K562 (cell line): ENCODE measurements at regions not wholly inside any gene's neighbourhood (a gene's known extent, or its start where the extent isn't known, plus 50 kb on each side); places are given as distances from the start of the nearest gene placed in this dataset.

Experiments used
- ATAC-seq: fragments of 200-7000 bp; cut with Tn5 transposase; 3 replicates; pipeline ENCODE4 v1.9.1; 2020; ENCODE audit warnings: moderate library complexity
- BruUV-seq: library from RNA; stranded (reverse); fragments of 400-500 nt; replicated peaks from 2 replicates; lab custom pipeline; 2021; lab: Mats Ljungman, UMichigan
- CTCF ChIA-PET: fragments of 300-600 bp; formaldehyde crosslinking; extraction: SDS; loops from one replicate; lab custom pipeline; 2021; ENCODE audit warnings: low intra/inter-chr PET ratio; lab: Yijun Ruan, JAX
- POLR2A ChIA-PET: fragments of 300-600, 350-650 bp; sonication (Branson Sonifier 250); formaldehyde crosslinking; extraction: SDS; loops from one replicate; lab custom pipeline; 2021; ENCODE audit warnings: antibody characterized with exemption, inconsistent platforms; lab: Yijun Ruan, JAX
- DNase-seq, 4 experiments: peaks; one replicate each; pipeline versions ENCODE4 v3.0.0 to v3.0.0-alpha.2; 2011 to 2018; ENCODE audit warnings: low spot score in 3 of 4, mixed read lengths in 3 of 4; ENCODE audit errors: extremely low read depth in 1 of 4
- FAIRE-seq: peaks from 2 replicates; lab custom pipeline; 2011; peaks lifted over from hg19 to GRCh38; lab: Jason Lieb, UNC
- H2AFZ ChIP-seq: 2 replicates; pipeline ENCODE4 v1.6.0; 2011; ENCODE audit warnings: low read depth, low read length, control low read depth, inconsistent platforms
- H3K27ac ChIP-seq: fragments of 200-600 bp; 3 replicates; pipeline ENCODE4 v1.8.0; 2011; ENCODE audit warnings: low read depth, mild to moderate bottlenecking, control low read depth, inconsistent platforms, low read length, moderate library complexity, mixed read lengths; ENCODE audit errors: extremely low read depth
- H3K27me3 ChIP-seq, 2 experiments: fragments of 300-600 bp in 1 of 2; 2 replicates in 1 of 2; 3 replicates in 1 of 2; pipeline versions ENCODE4 v1.6.0 to v1.8.0; 2011; ENCODE audit warnings: inconsistent platforms in 2 of 2, low read length in 2 of 2, mild to moderate bottlenecking in 1 of 2, mixed read lengths in 1 of 2, moderate library complexity in 1 of 2; ENCODE audit not compliant: control insufficient read depth in 2 of 2, insufficient read depth in 2 of 2
- H3K36me3 ChIP-seq: fragments of 300-600 bp; 3 replicates; pipeline ENCODE4 v1.8.0; 2011; ENCODE audit warnings: mild to moderate bottlenecking, low read length, inconsistent platforms; ENCODE audit not compliant: control insufficient read depth, insufficient read depth
- H3K4me1 ChIP-seq, 2 experiments: fragments of 200-600 bp in 1 of 2; replicated peaks in 1 of 2; 2 replicates in 1 of 2; 3 replicates in 1 of 2; pipeline versions ENCODE4 v1.5.1 to v1.8.0; 2011; ENCODE audit warnings: inconsistent platforms in 2 of 2, low read length in 2 of 2, mild to moderate bottlenecking in 1 of 2, mixed read lengths in 1 of 2, moderate library complexity in 1 of 2; ENCODE audit not compliant: control insufficient read depth in 2 of 2, insufficient read depth in 2 of 2
- H3K4me2 ChIP-seq: 2 replicates; pipeline ENCODE4 v1.6.1; 2011; ENCODE audit warnings: low read length, control low read depth, inconsistent platforms, mixed read lengths; ENCODE audit not compliant: insufficient read depth
- H3K4me3 ChIP-seq: fragments of 200-600 bp; sonication (generic), shearing (Covaris generic); 2 replicates; pipeline ENCODE4 v1.5.1; 2016; ENCODE audit warnings: control low read depth, inconsistent platforms
- H3K79me2 ChIP-seq: fragments of 200-600 bp; 3 replicates; pipeline ENCODE4 v1.8.0; 2011; ENCODE audit warnings: low read length, inconsistent platforms; ENCODE audit not compliant: control insufficient read depth, insufficient read depth
- H3K9ac ChIP-seq, 2 experiments: 2 replicates each; pipeline versions ENCODE4 v1.6.0 to v1.6.1; 2011; ENCODE audit warnings: low read depth in 2 of 2, low read length in 2 of 2, control low read depth in 1 of 2, inconsistent platforms in 1 of 2, mild to moderate bottlenecking in 1 of 2, mixed read lengths in 1 of 2; ENCODE audit not compliant: insufficient read depth in 1 of 2
- H3K9me1 ChIP-seq: one replicate; pipeline ENCODE4 v1.6.0; 2011; ENCODE audit warnings: inconsistent platforms, mild to moderate bottlenecking, low read length, moderate library complexity; ENCODE audit not compliant: control insufficient read depth, insufficient read depth
- H3K9me3 ChIP-seq: replicated peaks from 2 replicates; pipeline ENCODE4 v1.5.1; 2011; ENCODE audit warnings: low read depth, low read length, inconsistent platforms; ENCODE audit not compliant: control insufficient read depth, insufficient read depth
- H4K20me1 ChIP-seq: replicated peaks from 2 replicates; pipeline ENCODE4 v1.6.1; 2011; ENCODE audit warnings: low read length, inconsistent platforms, mixed read lengths; ENCODE audit not compliant: control insufficient read depth, insufficient read depth
- GMEB1 ChIP-seq: fragments of 250-450 bp; sonication (Bioruptor Pico); IDR thresholded peaks from 2 replicates; pipeline ENCODE4 v1.4.0; 2020; ENCODE audit warnings: mild to moderate bottlenecking
- LARP7 ChIP-seq: fragments of 450-650 bp; IDR thresholded peaks from 2 replicates; pipeline ENCODE4 v1.6.1; 2016
- POLR3A ChIP-seq: IDR thresholded peaks from 2 replicates; pipeline ENCODE4 v1.6.1; 2011; ENCODE audit warnings: borderline replicate concordance, mild to moderate bottlenecking, moderate library complexity; ENCODE audit not compliant: insufficient read length, insufficient read depth; ENCODE audit errors: extremely low read depth
- TBL1XR1 ChIP-seq, 2 experiments: IDR thresholded peaks; 2 replicates each; pipeline ENCODE4 v1.6.1; 2012; ENCODE audit warnings: improper control_type of control experiment in 2 of 2, low read length in 2 of 2, mild to moderate bottlenecking in 1 of 2
- YY1 ChIP-seq, 3 experiments: IDR thresholded peaks; 2 replicates each; pipeline ENCODE4 v1.6.1; 2011; ENCODE audit warnings: low read length in 2 of 3, mild to moderate bottlenecking in 2 of 3, moderate library complexity in 2 of 3, borderline replicate concordance in 1 of 3, control low read depth in 1 of 3, low read depth in 1 of 3; ENCODE audit not compliant: insufficient read depth in 3 of 3, insufficient replicate concordance in 2 of 3, control insufficient read depth in 1 of 3, insufficient read length in 1 of 3; ENCODE audit errors: extremely low read depth in 1 of 3
- ZNF134 ChIP-seq: fragments of 250-450 bp; sonication (Bioruptor Pico); conservative IDR thresholded peaks from 2 replicates; pipeline ENCODE4 v1.4.0; 2020
- ZNF354B ChIP-seq: fragments of 250-450 bp; sonication (Bioruptor Pico); IDR thresholded peaks from 2 replicates; pipeline ENCODE4 v1.4.0; 2020
- WGBS: fragments of 100-300 bp; shearing (Covaris generic); methylation state at CpG from one replicate; pipeline ENCODE4 v1.1.6; 2016; ENCODE audit warnings: low coverage, mixed read lengths; ENCODE audit not compliant: insufficient coverage; ENCODE audit errors: missing lambda C conversion rate; 5-methylcytosine and 5-hydroxymethylcytosine counted together
- in situ Hi-C: fragments of 300-500 bp; cut with MboI; formaldehyde crosslinking; loops from 4 replicates; pipeline ENCODE4 v1.15.0; 2018; ENCODE audit warnings: inconsistent platforms, mixed read lengths
- intact Hi-C: fragments of 100-400 bp; cut with micrococcal nuclease; formaldehyde crosslinking; loops from 2 replicates; pipeline ENCODE4 v1.14.2; 2022

DNA sequence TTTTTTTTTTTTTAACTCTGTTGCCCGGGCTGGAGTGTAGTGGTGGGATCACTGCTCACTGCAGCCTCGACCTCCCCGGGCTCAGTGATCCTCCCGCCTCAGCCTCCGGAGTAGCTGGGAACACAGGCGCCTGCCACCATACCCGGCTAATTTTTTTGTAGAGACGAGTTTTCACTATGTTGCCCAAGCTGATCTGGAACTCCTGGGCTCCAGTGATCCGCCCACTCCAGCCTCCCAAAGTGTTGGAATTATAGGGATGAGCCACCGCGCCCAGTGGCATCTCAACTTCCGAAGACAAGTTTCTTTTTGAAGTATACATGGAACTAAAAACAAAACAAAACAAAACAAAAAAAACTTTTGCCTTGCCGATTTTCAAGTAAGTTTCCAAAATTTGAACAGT, 66.6 kb upstream of the ZNF184 start:
- Histone ChIP-seq H2AFZ (no peak overlapping the region), H3K9ac (no peak overlapping the region), H3K36me3 (no peaks in the 10 kb centered on the region), H3K79me2 (no peaks in the 10 kb centered on the region), H3K4me3 (no peak overlapping the region), H3K9me1 (no peaks in the 10 kb centered on the region), H3K4me1 (peaks cover 3 to 11% of the 10 kb centered on the region in 2 experiments; a peak in 4 of 5 replicates), H3K9me3 (no peaks in the 10 kb centered on the region), H3K27me3 (no peaks in the 10 kb centered on the region), H4K20me1 (no peaks in the 10 kb centered on the region), H3K27ac (no peak overlapping the region), H3K4me2 (no peak overlapping the region)
- FAIRE-seq (no peak), ATAC-seq (no peak), DNase-seq (no peak)
- BruUV-seq: no TSS peak
- WGBS: 75% methylated on average over 13 of the region's 13 CpGs
- CTCF ChIA-PET: no interaction called here
- POLR2A ChIA-PET: no interaction called here
- in situ Hi-C loops (no loop called here), intact Hi-C loops (no loop called here)
- TF ChIP-seq GMEB1 (CRISPR knock-in tag) (no peak), POLR3A (no peak), LARP7 (no peak), TBL1XR1 (IDR thresholded peaks at IDR 0.05; ENCODE audit: low read length in 2 of 2) (no peak), YY1 (IDR thresholded peaks at IDR 0.05; ENCODE audit: borderline replicate concordance in 1 of 3, control insufficient read depth in 1 of 3, extremely low read depth in 1 of 3, insufficient read depth in 3 of 3, insufficient read length in 1 of 3, insufficient replicate concordance in 2 of 3, low read depth in 1 of 3, low read length in 2 of 3) (no peak), ZNF134 (CRISPR knock-in tag) (no peak), ZNF354B (CRISPR knock-in tag) (no peak)
